ENCODE measurements at regions not wholly inside any gene's neighbourhood (a gene's known extent, or its start where the extent isn't known, plus 50 kb on each side); places are given as distances from the start of the nearest gene placed in this dataset.

- H3K4me1 ChIP-seq (ENCODE audit: low read length) = no peaks in the 10 kb centered on the region
- H3K9ac ChIP-seq (ENCODE audit: low read length) = no peak overlapping the region
- no peak overlapping the region for H3K27ac ChIP-seq (ENCODE audit: low read length)
- no peak overlapping the region for H2AFZ ChIP-seq (ENCODE audit: low read depth, low read length)
- H3K9me3 ChIP-seq (ENCODE audit: insufficient read depth, low read length) = no peaks in the 10 kb centered on the region
- no peaks in the 10 kb centered on the region for H3K27me3 ChIP-seq (ENCODE audit: low read depth, low read length)
- H3K4me3 ChIP-seq (ENCODE audit: low read length) = no peak overlapping the region
- TF ChIP-seq CTCF (IDR thresholded peaks at IDR 0.05; ENCODE audit: low read depth, low read length) (no peak), EZH2phosphoT487 (IDR thresholded peaks at IDR 0.05; ENCODE audit: low read depth) (no peak)
- no peak overlapping the region for H3K4me2 ChIP-seq (ENCODE audit: low read length)
- no peaks in the 10 kb centered on the region for H3K79me2 ChIP-seq (ENCODE audit: low read length)
- H3K36me3 ChIP-seq (replicated peaks; ENCODE audit: low read depth, low read length) = no peaks in the 10 kb centered on the region
- no peaks in the 10 kb centered on the region for H4K20me1 ChIP-seq (ENCODE audit: insufficient read depth, low read length)
Observed at GRCh38 chr20:11728937-11729336, 188.8 kb upstream of the BTBD3 start.

- no peak overlapping the region for H3K4me2 ChIP-seq (ENCODE audit: low read length)
- H3K9ac ChIP-seq (ENCODE audit: low read length) = no peak overlapping the region
- H3K4me1 ChIP-seq (ENCODE audit: low read length) = no peaks in the 10 kb centered on the region
- no peaks in the 10 kb centered on the region for H3K27me3 ChIP-seq (ENCODE audit: low read depth, low read length)
- H4K20me1 ChIP-seq (ENCODE audit: insufficient read depth, low read length) = no peaks in the 10 kb centered on the region
- no peak overlapping the region for H2AFZ ChIP-seq (ENCODE audit: low read depth, low read length)
- no peak overlapping the region for H3K4me3 ChIP-seq (ENCODE audit: low read length)
- no peaks in the 10 kb centered on the region for H3K79me2 ChIP-seq (ENCODE audit: low read length)
- no peaks in the 10 kb centered on the region for H3K9me3 ChIP-seq (ENCODE audit: insufficient read depth, low read length)
- no peaks in the 10 kb centered on the region for H3K36me3 ChIP-seq (replicated peaks; ENCODE audit: low read depth, low read length)
- H3K27ac ChIP-seq (ENCODE audit: low read length) = no peak overlapping the region
- no peak for TF ChIP-seq CTCF (IDR thresholded peaks at IDR 0.05; ENCODE audit: low read depth, low read length)
- no peak for TF ChIP-seq EZH2phosphoT487 (IDR thresholded peaks at IDR 0.05; ENCODE audit: low read depth)
Observed at GRCh38 chr20:11729806-11730205, 187.9 kb upstream of the BTBD3 start.

GRCh38 chr20:11734431-11734830 is 183.3 kb upstream of the BTBD3 start:
- no peak overlapping the region for H3K9ac ChIP-seq (ENCODE audit: low read length)

GRCh38 chr20:11738852-11739251 is 178.8 kb upstream of the BTBD3 start:
- no peaks in the 10 kb centered on the region for H3K9me3 ChIP-seq (ENCODE audit: insufficient read depth, low read length)
- H3K27ac ChIP-seq (ENCODE audit: low read length) = no peak overlapping the region
- no peak overlapping the region for H3K4me2 ChIP-seq (ENCODE audit: low read length)
- H3K36me3 ChIP-seq (replicated peaks; ENCODE audit: low read depth, low read length) = no peaks in the 10 kb centered on the region
- H3K4me1 ChIP-seq (ENCODE audit: low read length) = no peaks in the 10 kb centered on the region
- no peaks in the 10 kb centered on the region for H3K27me3 ChIP-seq (ENCODE audit: low read depth, low read length)
- no peak for TF ChIP-seq EZH2phosphoT487 (IDR thresholded peaks at IDR 0.05; ENCODE audit: low read depth)
- no peak for TF ChIP-seq CTCF (IDR thresholded peaks at IDR 0.05; ENCODE audit: low read depth, low read length)
- no peak overlapping the region for H3K9ac ChIP-seq (ENCODE audit: low read length)
- no peak overlapping the region for H3K4me3 ChIP-seq (ENCODE audit: low read length)
- no peak overlapping the region for H2AFZ ChIP-seq (ENCODE audit: low read depth, low read length)
- H4K20me1 ChIP-seq (ENCODE audit: insufficient read depth, low read length) = no peaks in the 10 kb centered on the region
- no peaks in the 10 kb centered on the region for H3K79me2 ChIP-seq (ENCODE audit: low read length)

More at GRCh38 chr20:11734431-11734830, 183.3 kb upstream of the BTBD3 start:
- no peak overlapping the region for H3K27ac ChIP-seq (ENCODE audit: low read length)
- H3K79me2 ChIP-seq (ENCODE audit: low read length) = no peaks in the 10 kb centered on the region
- no peak overlapping the region for H3K4me2 ChIP-seq (ENCODE audit: low read length)
- H3K4me3 ChIP-seq (ENCODE audit: low read length) = no peak overlapping the region
- H4K20me1 ChIP-seq (ENCODE audit: insufficient read depth, low read length) = no peaks in the 10 kb centered on the region
- H3K36me3 ChIP-seq (replicated peaks; ENCODE audit: low read depth, low read length) = no peaks in the 10 kb centered on the region
- no peak for TF ChIP-seq CTCF (IDR thresholded peaks at IDR 0.05; ENCODE audit: low read depth, low read length)
- no peak for TF ChIP-seq EZH2phosphoT487 (IDR thresholded peaks at IDR 0.05; ENCODE audit: low read depth)
- no peaks in the 10 kb centered on the region for H3K27me3 ChIP-seq (ENCODE audit: low read depth, low read length)
- no peaks in the 10 kb centered on the region for H3K9me3 ChIP-seq (ENCODE audit: insufficient read depth, low read length)
- H2AFZ ChIP-seq (ENCODE audit: low read depth, low read length) = no peak overlapping the region
- no peaks in the 10 kb centered on the region for H3K4me1 ChIP-seq (ENCODE audit: low read length)

All from OCI-LY3 (cell line).